NCI-H2107 treated with DMSO at 0.1 percent for 48 hours (cell line): ENCODE measurements at regions not wholly inside any gene's neighbourhood (a gene's known extent, or its start where the extent isn't known, plus 50 kb on each side); places are given as distances from the start of the nearest gene placed in this dataset.

ENCODE experiments used
- DNase-seq: peaks from one replicate; lab custom pipeline; 2025; ENCODE audit not compliant: unreplicated experiment; lab: John Stamatoyannopoulos, UW

- no peak for DNase-seq
These were observed 432.6 kb downstream of the TNS3 start for GRCh38 chr7:47149208-47149839.

GRCh38 chr7:47148536-47149207, 433.2 kb downstream of the TNS3 start:
- DNase-seq, result no peak

- no peak for DNase-seq
These were observed 434.7 kb downstream of the TNS3 start for GRCh38 chr7:47147213-47147631.

- DNase-seq, result no peak
These were observed 435.9 kb downstream of the TNS3 start for GRCh38 chr7:47145982-47146381.

- no peak for DNase-seq
These were observed 436.7 kb downstream of the TNS3 start for GRCh38 chr7:47145186-47145725.

- DNase-seq, result no peak
These were observed 438.6 kb downstream of the TNS3 start for GRCh38 chr7:47143339-47143738.

GRCh38 chr7:47142867-47143175, 439.1 kb downstream of the TNS3 start:
- DNase-seq, result no peak

GRCh38 chr7:47142169-47142866, 439.6 kb downstream of the TNS3 start:
- DNase-seq, result no peak

GRCh38 chr7:47132471-47132870, 449.4 kb downstream of the TNS3 start:
- DNase-seq, result no peak

GRCh38 chr7:47128700-47129099, 453.2 kb downstream of the TNS3 start:
- no peak for DNase-seq

GRCh38 chr7:47125529-47125928, 456.4 kb downstream of the TNS3 start:
- no peak for DNase-seq

- DNase-seq, result no peak
These were observed 462.5 kb downstream of the TNS3 start for GRCh38 chr7:47119261-47119865.

- DNase-seq, result no peak
These were observed 477.7 kb downstream of the TNS3 start for GRCh38 chr7:47104206-47104549.

GRCh38 chr7:47103498-47104205, 478.3 kb downstream of the TNS3 start:
- DNase-seq, result no peak

- DNase-seq, result no peak
These were observed 479.5 kb downstream of the TNS3 start for GRCh38 chr7:47102331-47102841.

- peak; percentile 3 for DNase-seq
These were observed 481.0 kb downstream of the TNS3 start for GRCh38 chr7:47100817-47101435.

- no peak for DNase-seq
These were observed 481.6 kb downstream of the TNS3 start for GRCh38 chr7:47100148-47100816.

- no peak for DNase-seq
These were observed 484.5 kb downstream of the TNS3 start for GRCh38 chr7:47097431-47097830.

- DNase-seq, result no peak
These were observed 486.0 kb downstream of the TNS3 start for GRCh38 chr7:47095946-47096345.

- no peak for DNase-seq
These were observed 487.4 kb downstream of the TNS3 start for GRCh38 chr7:47094462-47094861.
